G401 (cell line): ENCODE measurements at regions not wholly inside any gene's neighbourhood (a gene's known extent, or its start where the extent isn't known, plus 50 kb on each side); places are given as distances from the start of the nearest gene placed in this dataset.

Source experiments
- DNase-seq: peaks from one replicate; pipeline ENCODE4 v3.0.0-alpha.2; 2015; ENCODE audit warnings: low spot score
- in situ Hi-C: cut with HindIII; loops from 2 replicates; pipeline ENCODE4 v1.10.0; 2016; ENCODE audit warnings: low sequenced_read_pairs, mixed read lengths

DNA sequence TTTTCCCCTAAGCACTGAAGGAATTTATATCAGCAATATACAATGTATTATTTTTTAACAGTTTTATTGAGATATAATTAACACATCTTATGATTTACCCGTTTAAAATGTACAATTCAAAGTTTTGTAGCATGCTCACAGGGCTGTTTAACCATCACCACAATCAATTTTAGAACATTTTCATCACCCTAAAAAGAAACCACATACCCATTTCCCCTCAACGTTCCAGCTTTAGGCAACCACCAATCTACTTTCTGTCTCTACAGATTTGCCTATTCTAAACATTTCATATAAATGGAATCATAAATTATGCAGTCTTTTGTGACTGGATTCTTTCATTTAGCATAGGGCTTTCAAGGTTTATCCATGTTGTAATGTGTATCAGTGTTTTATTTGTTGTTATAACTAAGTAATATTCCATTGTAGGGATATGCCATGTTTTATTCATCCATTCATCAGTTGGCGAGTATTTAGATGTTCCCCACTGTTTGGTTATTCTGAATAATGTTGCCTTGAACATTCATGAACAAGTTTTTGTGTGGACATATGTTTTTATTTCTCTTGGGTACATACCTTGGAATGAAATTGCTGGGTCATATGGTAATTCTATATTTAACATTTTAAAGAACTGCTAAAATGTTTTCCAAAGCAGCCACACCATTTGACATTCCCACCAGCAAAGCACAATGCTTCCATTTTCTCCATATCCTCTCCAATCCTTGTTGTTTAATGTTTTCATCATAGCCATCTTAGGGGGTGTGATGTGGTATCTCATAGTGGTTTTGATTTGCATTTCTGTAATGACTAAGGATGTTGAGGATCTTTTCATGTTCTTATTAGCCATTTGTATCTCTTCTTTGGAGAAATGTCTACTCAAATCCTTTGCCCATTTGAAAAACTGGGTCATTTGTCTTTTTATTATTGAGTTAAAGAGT, 188.5 kb downstream of the TM2D1 start:
- in situ Hi-C loops, result no loop called here
- no peak for DNase-seq

DNA sequence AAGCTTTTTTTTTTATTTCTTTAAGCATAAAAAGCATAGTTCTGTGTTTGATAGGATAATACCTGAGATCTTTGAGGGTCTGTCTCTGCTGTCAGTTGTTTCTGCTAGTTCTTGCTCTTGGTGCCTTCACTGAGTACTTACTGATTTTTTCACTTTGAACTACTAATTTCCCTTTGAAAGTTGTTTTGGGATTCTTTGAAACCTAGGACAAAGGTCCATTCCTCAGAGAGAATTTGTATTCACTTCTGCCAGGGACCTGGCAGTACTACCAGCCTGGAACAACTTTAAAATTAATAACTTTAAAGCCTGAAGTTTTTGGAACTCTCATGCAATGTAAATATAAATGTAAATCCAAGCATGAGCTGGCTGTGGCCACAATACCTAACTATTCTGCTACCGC, 190.1 kb downstream of the TM2D1 start:
- in situ Hi-C loops, result no loop called here

DNA sequence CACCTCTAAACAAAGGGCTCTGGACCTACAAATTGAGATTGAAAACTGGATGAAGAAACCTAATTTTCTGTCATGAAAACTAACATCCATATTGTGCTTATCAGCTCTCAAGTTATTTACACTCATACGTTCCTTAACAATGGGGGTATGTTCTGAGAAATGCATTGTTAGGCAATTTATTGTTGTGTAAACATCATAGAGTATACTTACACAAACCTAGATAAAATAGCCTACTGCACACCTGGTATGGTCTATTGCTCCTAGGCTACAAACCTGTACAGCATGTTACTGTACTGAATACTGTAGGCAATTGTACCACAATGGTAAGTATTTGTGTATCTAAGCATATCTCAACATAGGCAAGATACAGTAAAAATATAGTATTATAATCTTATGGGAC, 191.4 kb downstream of the TM2D1 start:
- DNase-seq, result no peak
- in situ Hi-C loops, result no loop called here

More for the DNA sequence above, 190.1 kb downstream of the TM2D1 start:
- DNase-seq, result no peak

DNA sequence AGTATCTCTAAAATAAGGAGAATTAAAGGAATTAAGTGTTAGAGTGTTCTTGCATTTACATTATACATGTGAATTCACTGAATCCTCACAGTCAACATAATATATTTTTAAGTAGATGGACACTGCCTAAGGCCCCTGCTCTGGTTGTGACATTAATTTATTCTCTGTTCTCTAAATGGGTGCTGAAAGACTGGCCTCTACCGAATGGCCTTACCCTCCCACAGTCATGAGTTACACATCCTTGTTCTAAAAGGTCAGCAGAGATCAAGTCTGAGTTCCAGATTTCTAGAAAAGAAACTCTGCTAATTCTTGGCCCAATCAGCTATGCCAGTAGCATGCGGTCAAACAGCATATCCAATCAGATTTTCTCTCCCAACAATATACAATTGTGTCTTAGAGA, 193.2 kb downstream of the TM2D1 start:
- DNase-seq, result no peak
- in situ Hi-C loops, result no loop called here

DNA sequence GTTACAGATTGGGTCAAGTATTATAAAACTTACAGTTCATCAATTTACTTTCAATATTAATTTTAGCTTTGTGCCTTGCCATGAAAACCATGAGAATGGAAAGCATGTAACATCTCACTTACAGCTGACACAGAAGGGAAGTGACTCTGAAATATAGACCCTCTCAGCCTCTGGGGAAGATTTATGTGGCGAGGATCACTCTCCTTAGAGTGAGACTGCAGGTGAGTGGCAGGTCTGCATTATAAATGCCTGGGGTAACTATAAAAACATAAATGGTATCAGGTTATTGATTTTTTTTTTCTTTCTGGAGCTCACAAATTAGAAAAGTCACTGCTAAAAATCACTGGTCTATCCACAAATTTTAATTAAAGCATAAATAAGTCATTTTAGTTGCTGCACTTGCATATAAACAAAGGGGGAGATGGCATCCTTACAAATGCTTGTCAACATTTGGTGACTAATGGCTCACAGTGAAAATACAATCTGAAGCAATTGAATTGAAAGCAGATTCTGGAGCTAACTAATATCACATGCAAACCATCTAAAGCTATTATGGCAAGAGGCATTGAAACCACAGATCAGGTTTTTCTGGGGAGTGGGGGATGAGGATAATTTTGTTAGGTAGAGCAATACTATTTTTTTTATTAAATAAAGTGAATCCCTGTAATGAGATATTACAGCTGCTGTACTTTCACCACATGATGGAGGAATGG, 200.9 kb downstream of the TM2D1 start:
- DNase-seq, result no peak
- in situ Hi-C loops, result no loop called here

DNA sequence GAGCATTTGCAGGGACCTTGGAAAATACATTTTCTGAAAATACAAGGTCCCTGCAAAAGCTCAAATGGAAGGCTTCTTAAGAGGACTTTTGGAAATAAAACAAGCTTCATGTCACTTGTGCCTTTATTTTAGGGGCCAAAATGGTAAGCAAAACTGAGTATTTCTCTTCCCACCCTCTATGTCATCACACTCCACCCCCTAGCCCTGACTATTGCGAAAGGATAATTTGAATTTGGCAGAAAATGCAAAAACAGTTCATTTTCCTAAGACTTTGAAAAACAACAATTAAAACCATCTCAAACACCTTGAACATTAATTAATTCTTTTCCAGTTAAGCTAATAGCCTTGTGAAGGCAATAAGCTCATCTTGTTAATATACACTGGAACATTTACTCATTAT, 201.7 kb downstream of the TM2D1 start:
- in situ Hi-C loops, result no loop called here
- no peak for DNase-seq

DNA sequence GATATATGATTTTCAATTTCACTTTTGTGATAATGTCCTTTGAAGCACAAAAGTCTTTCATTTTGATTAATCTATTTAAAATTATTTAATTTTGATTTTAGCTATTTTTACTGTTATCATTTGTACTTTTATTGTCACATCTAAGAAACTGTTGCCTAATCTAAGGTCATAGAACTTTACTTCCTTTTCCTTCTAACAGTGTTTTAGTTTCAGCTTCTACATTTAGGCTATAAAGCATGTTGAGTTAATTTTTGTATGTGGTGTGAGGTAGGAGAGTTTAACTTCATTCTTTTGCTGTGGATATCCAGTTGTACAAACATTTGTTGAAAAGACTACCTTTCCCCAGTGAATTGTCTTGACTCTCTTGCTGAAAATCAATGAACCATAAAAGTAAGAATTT, 204.5 kb downstream of the TM2D1 start:
- no peak for DNase-seq
- in situ Hi-C loops, result no loop called here

DNA sequence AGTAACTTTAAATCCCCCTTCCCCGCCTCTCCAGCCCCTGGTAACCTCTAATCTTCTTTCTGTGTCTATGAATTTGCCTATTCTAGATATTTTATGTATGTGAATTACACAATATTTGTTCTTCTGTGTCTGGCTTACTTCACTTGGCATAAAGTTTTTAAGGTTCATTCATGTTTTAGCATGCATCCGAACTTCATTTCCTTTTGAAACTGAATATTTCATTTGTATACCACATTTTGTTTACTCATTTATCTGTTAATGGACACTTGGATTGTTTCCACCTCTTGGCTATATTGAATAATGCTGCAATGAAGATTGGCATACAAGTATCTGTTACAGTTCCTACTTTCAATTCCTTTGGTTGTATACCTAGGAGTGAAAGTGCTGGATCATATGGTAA, 205.3 kb downstream of the TM2D1 start:
- no peak for DNase-seq
- in situ Hi-C loops, result no loop called here

DNA sequence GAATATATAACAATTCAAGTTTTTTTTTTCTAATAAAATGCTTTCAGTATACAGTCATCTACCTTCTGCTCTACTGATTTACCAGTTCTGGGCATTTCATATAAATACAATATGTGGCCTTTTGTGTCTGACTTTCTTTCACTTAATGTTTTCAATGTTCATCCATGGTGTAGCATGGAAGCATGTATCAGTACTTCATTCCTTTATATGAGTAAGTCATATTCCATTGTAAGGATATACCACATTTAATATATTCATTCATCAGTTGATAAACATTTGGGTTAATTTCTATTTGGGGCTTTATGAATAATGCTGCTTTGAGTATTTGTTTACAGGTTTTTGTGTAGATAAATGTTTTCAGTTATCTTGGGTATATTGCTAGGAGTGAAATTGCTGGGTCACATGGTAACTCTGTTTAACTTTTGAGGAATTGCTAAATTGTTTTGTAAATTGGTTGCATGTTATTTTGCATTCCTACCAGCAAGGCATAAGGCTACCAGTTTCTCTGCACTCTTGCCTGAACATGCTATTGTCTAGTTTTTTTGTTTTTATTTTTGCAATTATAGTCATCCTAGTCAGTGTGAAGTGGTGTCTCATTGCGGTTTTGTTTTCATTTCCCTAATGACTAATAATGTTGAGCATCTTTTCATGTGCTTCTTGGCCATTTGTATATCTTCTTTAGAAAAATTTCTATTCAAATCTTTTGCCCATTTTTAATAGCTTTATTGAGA, 206.1 kb downstream of the TM2D1 start:
- in situ Hi-C loops, result no loop called here
- no peak for DNase-seq

DNA sequence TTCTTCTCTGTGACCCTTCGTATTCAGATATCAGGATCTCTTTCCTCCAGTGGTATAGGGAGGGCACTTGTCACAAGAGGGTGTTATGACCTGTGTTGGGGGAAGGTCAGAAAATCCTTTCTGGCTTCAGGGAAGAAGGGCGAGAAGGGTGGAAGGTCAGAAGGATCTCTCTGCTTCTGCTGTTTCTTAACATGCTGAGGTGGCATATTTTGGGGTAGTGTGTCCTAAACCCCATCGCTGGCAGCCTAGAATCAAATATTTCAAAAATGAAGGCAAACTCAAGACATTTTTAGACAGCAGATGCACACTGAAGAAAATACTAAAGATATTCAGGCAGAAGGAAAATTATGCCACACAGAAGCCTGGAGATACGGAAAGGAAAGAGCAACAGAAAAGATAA, 207.6 kb downstream of the TM2D1 start:
- DNase-seq, result no peak
- in situ Hi-C loops, result no loop called here

DNA sequence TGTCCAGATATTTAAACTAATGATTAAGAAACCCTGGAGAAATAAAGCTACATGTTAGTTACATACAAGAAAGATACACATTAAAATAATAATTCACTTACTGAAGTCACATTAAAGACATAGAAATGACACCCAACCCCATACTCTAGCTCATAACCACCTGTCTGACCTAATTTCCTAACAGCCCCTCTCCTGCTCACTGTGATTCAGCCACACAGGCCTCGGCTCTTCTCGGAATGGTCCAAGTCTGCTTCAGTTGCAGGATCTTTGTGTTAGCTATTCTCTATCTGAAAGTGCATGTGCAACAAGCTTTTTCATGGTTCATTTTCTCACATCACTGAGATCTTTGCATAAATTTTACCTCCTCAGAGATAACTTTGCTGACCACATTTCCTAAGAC, 209.8 kb downstream of the TM2D1 start:
- DNase-seq, result no peak
- in situ Hi-C loops, result no loop called here
